ENCODE measurements at regions not wholly inside any gene's neighbourhood (a gene's known extent, or its start where the extent isn't known, plus 50 kb on each side); places are given as distances from the start of the nearest gene placed in this dataset.

- Histone ChIP-seq H3K27ac (ENCODE audit: low read length) (no peak overlapping the region), H3K9me3 (ENCODE audit: low read length) (no peaks in the 10 kb centered on the region), H3K4me1 (ENCODE audit: low read length) (no peaks in the 10 kb centered on the region), H3K9me2 (replicated peaks; ENCODE audit: insufficient read depth, low read length) (no peaks in the 10 kb centered on the region), H4K20me1 (ENCODE audit: insufficient read depth, low read depth, low read length) (no peaks in the 10 kb centered on the region), H3K36me3 (ENCODE audit: insufficient read depth, low read length) (no peaks in the 10 kb centered on the region), H2AFZ (ENCODE audit: low read length) (no peak overlapping the region), H3K27me3 (ENCODE audit: low read length) (no peaks in the 10 kb centered on the region), H3K4me3 (ENCODE audit: low read length) (no peak overlapping the region), H3K9ac (ENCODE audit: low read length) (no peak overlapping the region), H3K4me2 (ENCODE audit: low read depth, low read length, poor library complexity, severe bottlenecking) (no peak overlapping the region), H3K79me2 (ENCODE audit: low read length) (no peaks in the 10 kb centered on the region)
- peak; percentile 16 for DNase-seq
Measured at GRCh38 chr18:10009321-10010144, 95.7 kb downstream of the VAPA start.

DNA sequence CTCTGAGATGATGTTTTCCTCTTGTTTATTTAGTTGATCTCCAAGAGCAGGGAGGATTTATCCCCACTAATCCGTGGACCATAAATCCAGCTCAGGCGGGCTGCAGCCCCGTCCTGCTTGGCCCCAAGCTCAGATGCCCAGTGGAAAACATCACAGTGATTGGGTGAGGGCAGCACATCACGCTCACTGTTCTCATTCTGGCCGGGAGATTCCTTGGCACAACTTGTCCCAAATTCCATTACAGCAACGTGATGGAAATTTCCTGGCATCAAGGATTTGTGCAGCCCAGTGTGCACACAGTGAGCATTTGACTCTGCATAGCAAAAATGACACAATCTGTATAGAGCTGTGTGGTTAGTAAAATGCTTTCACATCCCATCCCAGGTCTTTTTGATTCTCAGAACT lies 96.8 kb downstream of the VAPA start:
- H3K27ac ChIP-seq (ENCODE audit: low read length) = no peak overlapping the region

DNA sequence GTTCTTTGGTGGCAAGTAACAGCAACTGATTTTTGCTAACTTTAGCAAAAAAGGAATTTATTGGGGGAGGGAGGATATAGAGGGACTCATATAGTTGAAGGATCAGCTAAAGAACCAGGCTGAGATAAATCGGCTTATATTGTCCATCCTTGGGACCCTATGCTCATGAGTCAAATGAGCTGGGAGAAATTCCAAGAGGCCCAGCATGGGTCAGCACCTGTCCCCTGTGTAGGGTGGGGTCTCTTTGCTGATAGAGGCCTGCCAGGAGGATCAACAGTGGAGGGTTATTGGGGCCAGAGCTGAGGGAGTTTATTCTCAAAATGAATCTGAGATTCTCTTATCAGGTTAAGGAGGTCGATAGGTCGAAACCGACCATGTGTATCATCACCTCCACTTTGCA lies 97.2 kb downstream of the VAPA start:
- no peak overlapping the region for H3K27ac ChIP-seq (ENCODE audit: low read length)
- H3K4me3 ChIP-seq (ENCODE audit: low read length) = no peak overlapping the region
- H4K20me1 ChIP-seq (ENCODE audit: insufficient read depth, low read depth, low read length) = no peaks in the 10 kb centered on the region
- H2AFZ ChIP-seq (ENCODE audit: low read length) = no peak overlapping the region
- H3K9me2 ChIP-seq (replicated peaks; ENCODE audit: insufficient read depth, low read length) = no peaks in the 10 kb centered on the region
- H3K4me1 ChIP-seq (ENCODE audit: low read length) = no peaks in the 10 kb centered on the region
- H3K9me3 ChIP-seq (ENCODE audit: low read length) = no peaks in the 10 kb centered on the region
- DNase-seq = peak; percentile 6
- no peaks in the 10 kb centered on the region for H3K27me3 ChIP-seq (ENCODE audit: low read length)
- H3K9ac ChIP-seq (ENCODE audit: low read length) = no peak overlapping the region
- H3K4me2 ChIP-seq (ENCODE audit: low read depth, low read length, poor library complexity, severe bottlenecking) = no peak overlapping the region
- no peaks in the 10 kb centered on the region for H3K79me2 ChIP-seq (ENCODE audit: low read length)
- no peaks in the 10 kb centered on the region for H3K36me3 ChIP-seq (ENCODE audit: insufficient read depth, low read length)

More for the DNA sequence above, 96.8 kb downstream of the VAPA start:
- no peak overlapping the region for H3K9ac ChIP-seq (ENCODE audit: low read length)
- H3K4me3 ChIP-seq (ENCODE audit: low read length) = no peak overlapping the region
- no peaks in the 10 kb centered on the region for H3K9me2 ChIP-seq (replicated peaks; ENCODE audit: insufficient read depth, low read length)
- H3K9me3 ChIP-seq (ENCODE audit: low read length) = no peaks in the 10 kb centered on the region
- no peaks in the 10 kb centered on the region for H3K79me2 ChIP-seq (ENCODE audit: low read length)
- no peak overlapping the region for H3K4me2 ChIP-seq (ENCODE audit: low read depth, low read length, poor library complexity, severe bottlenecking)
- no peaks in the 10 kb centered on the region for H3K4me1 ChIP-seq (ENCODE audit: low read length)
- no peaks in the 10 kb centered on the region for H3K27me3 ChIP-seq (ENCODE audit: low read length)
- H2AFZ ChIP-seq (ENCODE audit: low read length) = no peak overlapping the region
- H3K36me3 ChIP-seq (ENCODE audit: insufficient read depth, low read length) = no peaks in the 10 kb centered on the region
- no peaks in the 10 kb centered on the region for H4K20me1 ChIP-seq (ENCODE audit: insufficient read depth, low read depth, low read length)
- no peak for DNase-seq

- no peak overlapping the region for H3K4me3 ChIP-seq (ENCODE audit: low read length)
- H3K9me2 ChIP-seq (replicated peaks; ENCODE audit: insufficient read depth, low read length) = no peaks in the 10 kb centered on the region
- no peaks in the 10 kb centered on the region for H3K27me3 ChIP-seq (ENCODE audit: low read length)
- no peak overlapping the region for H2AFZ ChIP-seq (ENCODE audit: low read length)
- no peaks in the 10 kb centered on the region for H3K79me2 ChIP-seq (ENCODE audit: low read length)
- no peaks in the 10 kb centered on the region for H3K4me1 ChIP-seq (ENCODE audit: low read length)
- no peak overlapping the region for H3K9ac ChIP-seq (ENCODE audit: low read length)
- H3K4me2 ChIP-seq (ENCODE audit: low read depth, low read length, poor library complexity, severe bottlenecking) = no peak overlapping the region
- no peaks in the 10 kb centered on the region for H4K20me1 ChIP-seq (ENCODE audit: insufficient read depth, low read depth, low read length)
- H3K27ac ChIP-seq (ENCODE audit: low read length) = no peak overlapping the region
- H3K9me3 ChIP-seq (ENCODE audit: low read length) = no peaks in the 10 kb centered on the region
- H3K36me3 ChIP-seq (ENCODE audit: insufficient read depth, low read length) = no peaks in the 10 kb centered on the region
- DNase-seq = no peak
Measured at GRCh38 chr18:10011751-10012150, 97.9 kb downstream of the VAPA start.

DNA sequence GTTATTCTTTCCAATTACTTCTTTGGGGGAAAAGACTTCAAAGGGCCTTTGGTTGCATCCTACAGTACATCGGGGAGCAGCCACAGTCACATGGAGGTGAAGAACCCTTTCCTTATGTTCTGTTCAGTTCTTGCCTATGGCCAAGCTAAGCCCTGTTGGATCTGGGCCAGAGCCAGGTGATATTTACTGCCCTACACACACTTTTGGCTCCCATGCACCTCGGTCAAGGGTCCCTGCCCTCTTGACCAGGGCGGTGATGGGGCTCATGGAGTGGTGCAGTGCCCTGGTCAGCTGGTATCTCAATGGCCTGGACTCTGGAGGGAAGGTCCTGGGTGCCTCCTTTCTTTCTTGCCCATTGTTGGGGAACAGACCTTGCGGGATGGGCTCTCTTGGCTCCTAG lies 98.7 kb downstream of the VAPA start:
- H3K36me3 ChIP-seq (ENCODE audit: insufficient read depth, low read length) = no peaks in the 10 kb centered on the region
- DNase-seq = no peak
- no peaks in the 10 kb centered on the region for H3K9me3 ChIP-seq (ENCODE audit: low read length)
- no peaks in the 10 kb centered on the region for H3K79me2 ChIP-seq (ENCODE audit: low read length)
- H3K9me2 ChIP-seq (replicated peaks; ENCODE audit: insufficient read depth, low read length) = no peaks in the 10 kb centered on the region
- H3K27ac ChIP-seq (ENCODE audit: low read length) = no peak overlapping the region
- no peaks in the 10 kb centered on the region for H3K27me3 ChIP-seq (ENCODE audit: low read length)
- H3K4me2 ChIP-seq (ENCODE audit: low read depth, low read length, poor library complexity, severe bottlenecking) = no peak overlapping the region
- H3K9ac ChIP-seq (ENCODE audit: low read length) = no peak overlapping the region
- H4K20me1 ChIP-seq (ENCODE audit: insufficient read depth, low read depth, low read length) = no peaks in the 10 kb centered on the region
- no peak overlapping the region for H2AFZ ChIP-seq (ENCODE audit: low read length)
- no peak overlapping the region for H3K4me3 ChIP-seq (ENCODE audit: low read length)
- H3K4me1 ChIP-seq (ENCODE audit: low read length) = no peaks in the 10 kb centered on the region

DNA sequence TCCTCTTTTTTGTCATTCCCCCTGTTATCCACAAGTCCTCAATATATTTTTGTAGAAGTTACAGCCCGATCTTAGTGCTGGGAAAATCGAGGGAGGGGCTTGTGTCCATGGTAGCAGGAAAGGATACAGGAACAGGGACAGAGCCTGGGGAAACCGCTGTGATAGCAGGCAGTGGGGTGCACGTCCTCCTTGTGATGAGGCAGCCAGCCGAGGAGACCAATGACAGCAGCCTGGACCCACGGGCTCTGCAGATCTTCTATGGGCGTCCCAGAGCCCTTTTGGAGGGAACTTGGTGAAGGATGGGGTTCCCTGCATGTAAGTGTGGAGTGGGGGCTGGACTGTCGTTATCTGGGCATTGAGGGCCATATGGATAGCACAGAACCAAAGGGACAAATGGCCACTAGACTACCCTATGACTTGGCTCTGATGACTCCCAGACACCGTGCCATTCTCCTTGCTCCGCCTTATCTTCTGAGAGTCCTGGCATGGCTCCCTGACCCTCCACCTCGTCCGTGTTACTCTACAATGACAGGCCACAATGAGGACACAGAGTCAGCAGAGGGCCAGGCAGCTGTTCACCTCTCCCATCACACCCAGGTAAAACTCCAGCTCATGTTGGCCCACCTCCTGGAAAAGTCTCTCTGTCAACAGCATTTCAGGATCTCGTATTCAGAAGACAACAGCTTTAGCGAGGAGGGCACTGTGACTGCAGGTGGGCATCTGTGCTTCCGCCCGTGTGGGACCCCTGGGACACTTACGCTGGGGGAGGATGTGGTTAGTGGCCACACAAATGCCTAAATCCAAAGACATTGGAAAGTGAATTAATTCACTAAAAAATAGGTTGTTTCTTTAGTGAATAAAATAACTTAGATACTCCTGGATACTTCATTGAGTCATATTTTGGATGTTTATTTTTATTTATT lies 100.1 kb downstream of the VAPA start:
- Histone ChIP-seq H2AFZ (ENCODE audit: low read length) (no peak overlapping the region), H3K9ac (ENCODE audit: low read length) (no peak overlapping the region), H3K4me1 (ENCODE audit: low read length) (no peaks in the 10 kb centered on the region), H3K9me2 (replicated peaks; ENCODE audit: insufficient read depth, low read length) (no peaks in the 10 kb centered on the region), H3K4me3 (ENCODE audit: low read length) (no peak overlapping the region), H3K79me2 (ENCODE audit: low read length) (no peaks in the 10 kb centered on the region), H3K36me3 (ENCODE audit: insufficient read depth, low read length) (no peaks in the 10 kb centered on the region), H3K27ac (ENCODE audit: low read length) (no peak overlapping the region), H3K9me3 (ENCODE audit: low read length) (no peaks in the 10 kb centered on the region), H3K4me2 (ENCODE audit: low read depth, low read length, poor library complexity, severe bottlenecking) (no peak overlapping the region), H3K27me3 (ENCODE audit: low read length) (no peaks in the 10 kb centered on the region), H4K20me1 (ENCODE audit: insufficient read depth, low read depth, low read length) (no peaks in the 10 kb centered on the region)
- DNase-seq = peak; percentile 16

DNA sequence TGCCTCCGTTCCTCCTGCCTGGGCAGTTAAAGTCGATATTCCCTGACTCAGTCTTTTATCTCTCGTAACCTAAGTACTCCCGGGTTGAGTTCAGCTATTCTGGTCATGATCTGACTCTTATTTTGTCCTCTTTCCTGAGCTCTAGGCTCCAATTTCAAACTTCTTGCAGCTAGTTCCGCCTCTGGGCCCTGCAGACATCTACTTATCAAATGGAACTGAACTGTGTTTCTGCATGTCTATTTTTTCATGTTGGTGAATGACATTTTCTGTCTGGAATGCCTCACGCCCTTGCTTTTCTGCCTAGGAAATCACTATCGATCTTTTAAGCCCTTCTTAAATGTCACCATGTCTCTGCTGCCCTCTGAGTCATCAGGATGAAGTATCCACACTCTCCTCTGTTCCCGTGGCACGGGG lies 101.5 kb downstream of the VAPA start:
- Histone ChIP-seq H3K4me2 (ENCODE audit: low read depth, low read length, poor library complexity, severe bottlenecking) (no peak overlapping the region), H3K4me1 (ENCODE audit: low read length) (no peaks in the 10 kb centered on the region), H3K4me3 (ENCODE audit: low read length) (no peak overlapping the region)

More for the DNA sequence above, 101.5 kb downstream of the VAPA start:
- Histone ChIP-seq H3K79me2 (ENCODE audit: low read length) (no peaks in the 10 kb centered on the region), H4K20me1 (ENCODE audit: insufficient read depth, low read depth, low read length) (no peaks in the 10 kb centered on the region), H3K27me3 (ENCODE audit: low read length) (no peaks in the 10 kb centered on the region), H3K9me2 (replicated peaks; ENCODE audit: insufficient read depth, low read length) (no peaks in the 10 kb centered on the region), H2AFZ (ENCODE audit: low read length) (no peak overlapping the region), H3K9me3 (ENCODE audit: low read length) (no peaks in the 10 kb centered on the region), H3K9ac (ENCODE audit: low read length) (no peak overlapping the region), H3K36me3 (ENCODE audit: insufficient read depth, low read length) (no peaks in the 10 kb centered on the region), H3K27ac (ENCODE audit: low read length) (no peak overlapping the region)
- DNase-seq = no peak
